ENCODE measurements at regions not wholly inside any gene's neighbourhood (a gene's known extent, or its start where the extent isn't known, plus 50 kb on each side); places are given as distances from the start of the nearest gene placed in this dataset.
"Not testable (repeated sequence)": the region's sequence is repeated elsewhere in the genome, so short reads cannot be mapped to it uniquely, and the experiment has no call there.

DNA sequence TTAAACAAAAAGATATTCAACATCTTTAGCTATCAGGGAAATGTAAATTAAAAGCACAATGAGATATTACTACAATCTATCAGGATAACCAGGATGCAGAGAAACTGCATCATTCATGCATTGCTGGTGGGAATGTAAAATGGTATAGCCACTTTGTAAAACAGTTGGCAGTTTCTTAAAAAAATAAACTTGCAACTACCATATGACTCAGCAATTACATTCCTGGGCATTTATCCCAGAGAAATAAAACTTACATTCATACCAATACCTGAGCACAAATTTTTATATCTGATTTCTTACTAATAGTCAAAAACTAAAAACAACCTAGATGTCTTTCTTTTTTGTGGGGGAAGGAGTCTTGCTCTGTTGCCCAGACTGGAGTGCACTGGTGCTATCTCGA, 190.3 kb upstream of the TAB2 start:
- no peak for DNase-seq (ENCODE audit: low read depth)

DNA sequence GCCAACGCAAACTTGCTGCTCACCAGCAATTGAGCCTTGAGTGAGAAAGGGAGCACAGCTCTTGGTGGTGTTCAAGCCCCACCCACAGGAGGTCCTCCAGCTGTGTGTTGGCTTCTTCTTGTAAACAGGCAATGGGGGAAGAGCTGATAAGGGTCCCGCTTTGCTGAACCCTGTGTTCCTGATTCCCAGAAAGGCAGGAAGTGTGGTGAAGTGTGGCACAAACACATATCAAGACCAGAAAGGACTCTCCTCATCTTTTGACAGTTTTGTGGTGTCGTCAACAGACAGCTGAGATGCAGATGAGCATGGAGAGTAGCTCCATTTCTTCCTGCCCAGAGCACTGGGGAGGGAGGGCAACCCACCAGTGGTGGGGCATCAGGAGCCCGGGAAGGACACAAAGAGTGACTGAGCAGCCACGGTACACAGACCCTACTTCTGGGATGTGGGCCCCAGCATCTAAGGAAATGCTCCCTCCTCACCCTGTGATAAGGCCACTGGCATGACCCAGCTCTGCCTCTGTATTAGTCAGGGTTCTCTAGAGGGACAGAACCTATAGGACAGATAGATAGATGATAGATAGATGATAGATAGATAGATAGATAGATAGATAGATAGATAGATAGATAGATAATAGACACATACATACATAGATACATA, 188.9 kb upstream of the TAB2 start:
- DNase-seq (ENCODE audit: low read depth) = no peak

DNA sequence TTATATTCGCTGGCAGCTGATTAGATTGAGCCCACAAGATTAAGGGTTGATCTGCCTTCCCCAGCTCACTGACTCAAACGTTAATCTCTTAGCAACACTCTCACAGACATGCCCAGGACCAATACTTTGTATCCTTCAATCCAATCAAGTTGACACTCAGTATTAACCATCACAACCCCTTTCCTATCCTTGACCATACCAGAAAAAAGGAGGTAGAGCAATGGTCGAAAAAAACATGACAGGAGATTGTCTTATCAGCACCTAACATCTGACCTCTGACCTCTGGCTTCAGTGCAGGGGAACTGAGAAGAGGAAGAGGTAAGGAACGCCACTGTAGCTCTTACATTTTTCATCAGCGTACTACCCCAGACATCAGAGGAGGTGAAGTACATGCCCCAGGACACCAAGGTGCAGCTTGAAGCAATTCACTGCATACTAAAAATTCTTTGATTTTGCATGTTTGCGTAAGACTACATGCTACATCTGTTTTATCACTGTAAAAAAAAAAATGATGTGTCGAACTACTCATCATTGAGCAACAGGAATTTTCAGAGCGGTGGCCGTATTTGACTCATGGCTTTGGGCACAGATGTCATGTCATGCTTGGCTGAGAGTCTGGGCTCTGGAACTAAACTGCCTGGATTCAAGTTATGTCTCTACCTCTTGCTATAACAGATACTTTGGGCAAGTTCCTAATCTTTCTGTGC, 188.0 kb upstream of the TAB2 start:
- DNase-seq (ENCODE audit: low read depth) = peak; percentile 36

DNA sequence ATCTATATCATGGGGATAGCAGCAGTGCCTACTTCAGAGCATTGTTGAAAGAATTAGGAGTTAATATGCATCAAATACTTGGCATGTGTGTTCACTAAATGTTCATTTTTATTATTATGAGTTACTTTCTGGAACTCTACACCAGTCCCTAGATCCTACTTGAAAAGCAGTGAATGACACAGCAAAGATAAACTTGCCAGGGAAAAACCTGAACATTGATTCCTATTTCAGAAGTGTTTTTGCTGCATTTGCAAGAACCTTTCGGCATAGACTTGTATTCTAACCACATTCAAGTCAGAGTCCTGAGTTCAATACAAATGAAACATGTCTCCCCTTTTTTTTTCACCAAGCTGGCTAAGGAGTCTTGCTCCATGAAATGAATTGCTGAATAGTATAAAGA, 187.4 kb upstream of the TAB2 start:
- no peak for DNase-seq (ENCODE audit: low read depth)

DNA sequence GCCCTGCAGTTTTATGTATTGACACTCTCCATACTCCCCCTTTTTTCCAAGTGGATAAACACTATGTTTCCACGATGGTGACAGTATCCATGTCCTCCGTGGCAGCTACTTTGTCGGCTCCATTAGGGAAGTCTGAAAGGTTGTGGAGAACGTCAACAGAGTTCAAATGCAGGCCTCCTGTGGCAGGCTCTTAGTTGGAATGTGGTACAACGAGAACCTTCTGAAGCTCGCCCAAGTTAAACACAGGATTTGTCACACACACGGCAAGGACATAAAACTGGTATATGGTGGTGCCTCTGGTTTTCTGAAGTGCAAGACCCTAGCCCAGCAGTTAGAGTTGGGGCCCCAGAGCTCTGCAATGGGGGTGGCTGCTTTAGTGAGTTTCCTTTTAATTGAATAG, 187.0 kb upstream of the TAB2 start:
- DNase-seq (ENCODE audit: low read depth) = no peak

DNA sequence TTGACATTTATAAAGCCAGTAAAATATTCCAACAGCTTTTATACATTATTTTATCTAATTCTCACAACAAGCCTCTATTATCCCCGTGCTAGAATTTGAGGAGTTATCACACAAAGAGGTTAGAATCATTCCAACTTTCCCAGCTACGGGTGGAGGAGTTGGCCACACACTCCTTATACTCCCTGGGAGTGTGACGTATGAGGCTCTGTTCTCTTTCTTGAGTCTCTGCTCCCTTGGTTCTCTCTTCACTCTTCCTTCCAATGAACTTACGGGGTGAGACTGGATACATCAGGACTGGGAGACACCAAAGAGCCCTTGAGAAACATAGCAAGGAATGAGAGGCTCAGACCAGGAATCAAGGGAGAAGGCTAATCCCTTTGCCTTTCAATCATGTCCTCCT, 185.6 kb upstream of the TAB2 start:
- DNase-seq (ENCODE audit: low read depth) = no peak

DNA sequence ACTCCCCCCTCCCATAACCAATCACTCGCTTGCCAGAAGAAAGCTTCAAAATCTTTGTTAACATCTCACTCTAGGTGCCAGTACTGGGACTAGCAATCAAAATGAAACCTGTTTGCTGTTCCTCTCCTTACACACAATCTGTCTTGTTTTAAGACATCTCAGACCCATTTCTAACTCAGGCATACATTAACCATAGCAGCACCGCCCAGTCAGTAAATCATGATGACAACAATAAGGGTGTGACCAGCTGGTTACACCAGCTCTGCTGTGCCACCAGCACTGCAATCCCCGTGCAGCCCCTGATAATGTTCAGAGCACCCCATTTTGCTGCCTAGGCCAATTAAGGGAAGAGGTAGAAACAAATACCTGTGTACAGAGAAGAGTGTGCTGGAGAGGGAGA, 185.2 kb upstream of the TAB2 start:
- no peak for DNase-seq (ENCODE audit: low read depth)

DNA sequence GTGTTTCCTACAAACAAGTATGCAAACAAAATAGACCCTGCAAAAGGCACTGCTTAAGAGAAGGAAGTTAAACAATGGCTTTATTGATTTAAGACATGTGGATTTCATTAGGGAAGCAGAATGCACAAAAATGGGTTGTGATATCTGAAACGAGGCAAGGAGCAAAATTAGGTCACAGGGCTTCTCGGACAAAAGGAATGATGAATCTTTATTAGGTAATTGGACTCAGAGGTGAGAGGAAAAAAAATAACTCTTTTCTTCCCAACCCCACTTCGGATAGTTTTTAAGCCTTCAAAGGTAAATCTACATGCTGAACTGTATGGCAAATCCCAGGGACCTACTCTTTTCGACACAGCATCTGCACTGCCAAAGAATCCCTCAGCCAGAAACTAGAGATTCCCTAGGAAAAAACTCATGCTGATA, 183.0 kb upstream of the TAB2 start:
- DNase-seq (ENCODE audit: low read depth) = no peak

DNA sequence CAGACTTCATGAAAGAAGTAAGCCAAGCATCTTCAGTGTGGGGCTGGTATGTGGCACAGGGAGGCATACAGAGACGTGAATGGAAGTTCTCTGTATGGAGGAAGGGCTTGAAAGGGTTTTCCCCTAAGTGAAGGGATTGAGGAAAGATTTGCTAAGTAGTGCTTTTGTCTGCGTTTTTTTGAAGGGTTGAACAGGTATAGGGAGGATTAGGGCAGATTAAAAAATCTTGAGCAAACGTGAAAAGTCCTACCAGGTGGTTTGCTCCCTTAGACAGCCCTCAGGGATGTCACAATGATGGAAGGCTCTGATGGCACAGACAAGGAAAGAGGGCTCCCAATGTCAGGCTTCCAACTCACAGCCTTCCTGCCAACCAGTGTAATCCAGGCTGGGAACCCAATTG, 181.7 kb upstream of the TAB2 start:
- DNase-seq (ENCODE audit: low read depth) = no peak

DNA sequence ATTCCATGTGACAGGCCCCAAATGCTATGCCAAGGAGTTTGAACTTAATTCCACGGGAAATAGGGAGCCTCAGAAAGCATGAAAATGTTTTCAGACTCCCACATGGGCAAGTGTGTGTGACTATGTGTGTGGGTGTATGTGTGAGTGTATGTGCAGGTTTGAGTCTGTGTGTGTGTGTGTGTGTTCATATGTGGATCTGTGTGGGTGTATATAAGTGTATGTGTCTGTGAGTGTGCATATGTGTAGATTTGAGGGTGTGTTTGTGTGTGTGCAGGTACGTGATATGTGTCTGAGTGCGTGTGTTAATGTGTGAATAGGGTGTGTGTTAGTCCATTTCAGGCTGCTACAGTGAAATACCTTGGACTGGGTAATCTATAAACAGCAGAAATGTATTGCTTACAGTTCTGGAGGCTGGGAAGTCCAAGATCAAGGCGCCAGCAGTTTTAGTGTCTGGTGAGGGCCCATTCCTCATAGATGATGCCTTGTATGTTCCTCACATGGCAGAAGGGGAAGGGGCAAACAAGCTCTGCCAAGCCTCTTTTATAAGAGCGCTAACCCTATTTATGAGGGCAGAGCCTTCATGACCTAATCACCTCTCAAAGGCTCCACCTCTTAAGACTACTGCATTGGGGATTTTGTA, 181.1 kb upstream of the TAB2 start:
- DNase-seq (ENCODE audit: low read depth) = no peak

DNA sequence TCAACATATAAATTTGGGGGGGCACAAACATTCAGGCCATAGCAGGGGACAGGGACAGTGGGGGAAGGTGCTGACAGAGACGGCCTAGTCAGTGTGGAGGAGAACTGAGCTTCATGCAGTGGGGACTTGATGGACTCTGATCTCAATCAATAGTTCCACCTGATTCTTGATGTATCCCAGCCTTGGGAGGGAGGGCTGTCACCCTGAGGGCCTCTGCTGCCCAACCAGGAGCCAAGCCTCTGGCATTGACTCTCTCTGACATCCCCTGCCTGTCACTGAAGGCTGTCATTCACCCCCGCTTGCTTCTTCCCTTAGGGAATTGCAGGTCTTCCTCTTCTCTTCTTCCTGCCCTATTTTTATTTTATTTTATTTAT, 180.6 kb upstream of the TAB2 start:
- no peak for DNase-seq (ENCODE audit: low read depth)

DNA sequence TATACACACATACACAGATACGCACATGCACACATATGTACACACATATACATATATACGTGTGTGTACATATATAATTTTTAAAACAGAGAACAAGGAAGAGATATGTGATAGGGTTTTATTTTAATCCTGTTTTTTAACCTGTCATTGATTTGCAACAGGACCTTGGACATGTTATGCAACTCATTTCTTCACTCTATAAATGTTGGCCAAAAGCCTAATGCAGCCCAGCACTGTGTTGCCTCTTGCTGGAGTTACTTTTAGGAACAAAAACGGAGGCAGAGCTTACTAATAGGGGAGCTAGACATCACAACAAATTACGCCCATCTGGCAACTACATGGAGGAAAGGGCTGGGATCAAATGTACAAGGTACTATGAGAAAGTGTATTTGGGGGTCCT, 179.9 kb upstream of the TAB2 start:
- DNase-seq (ENCODE audit: low read depth) = no peak

DNA sequence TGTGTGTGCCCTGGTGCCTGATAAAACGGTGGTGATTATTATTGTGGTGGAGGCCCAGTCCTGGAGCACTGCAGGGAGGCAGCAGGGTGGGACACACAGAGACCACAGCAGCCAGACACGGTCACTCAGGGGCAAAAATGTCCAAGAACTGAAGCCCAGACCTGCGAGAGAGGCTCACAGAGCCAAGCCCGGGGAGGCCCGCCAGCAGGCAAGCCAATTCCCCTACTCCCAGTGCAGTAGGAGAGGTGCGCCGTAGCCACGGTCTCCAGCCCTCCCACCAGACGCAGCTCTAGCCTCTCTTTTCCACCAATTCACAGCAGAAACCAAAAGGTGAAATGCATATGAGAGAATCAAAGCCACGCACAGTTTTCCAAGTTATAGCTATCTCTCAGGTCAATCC, 179.4 kb upstream of the TAB2 start:
- DNase-seq (ENCODE audit: low read depth) = no peak

DNA sequence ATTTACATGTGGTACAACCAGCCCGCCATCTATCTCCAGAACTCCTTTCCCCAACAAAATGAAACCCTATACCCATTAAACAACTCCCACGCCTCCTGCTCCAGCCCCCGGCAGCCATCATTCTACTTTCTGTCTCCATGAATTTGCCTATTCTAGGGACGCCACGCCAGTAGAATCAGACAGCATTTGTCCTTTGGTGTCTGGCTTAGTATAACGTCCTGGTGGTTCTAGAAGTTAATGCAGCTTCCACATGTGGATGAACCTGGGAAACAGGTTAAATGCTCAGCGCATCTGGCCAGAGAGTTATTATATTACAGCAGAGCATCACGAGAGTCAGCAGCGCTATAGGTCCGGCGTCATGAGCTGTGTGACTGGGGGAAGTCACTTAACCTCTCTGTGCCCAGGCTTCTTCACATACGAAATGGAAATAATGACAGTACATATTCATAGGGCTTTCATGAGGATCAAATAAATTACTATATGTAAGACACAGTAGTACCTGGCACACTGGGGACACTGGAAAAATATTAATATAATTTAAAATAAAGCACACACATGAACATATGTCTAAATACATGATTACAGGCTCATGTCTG, 178.7 kb upstream of the TAB2 start:
- DNase-seq (ENCODE audit: low read depth) = no peak

DNA sequence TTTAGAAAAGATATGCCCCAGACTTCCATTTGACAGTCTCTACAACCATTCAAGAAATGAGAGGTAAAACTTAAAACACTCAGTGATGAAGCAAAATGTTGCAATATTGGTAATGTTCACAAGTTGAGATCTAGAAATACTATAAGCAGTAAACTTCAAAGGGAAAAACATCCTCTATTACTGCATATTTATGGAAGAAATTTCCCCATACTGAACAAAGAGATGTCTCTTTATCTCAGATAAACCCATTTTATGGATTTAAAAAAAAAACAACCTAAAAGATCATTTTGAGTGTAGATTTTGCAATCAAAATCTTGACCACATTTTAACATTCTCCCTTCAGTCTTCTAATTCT, 177.8 kb upstream of the TAB2 start:
- DNase-seq (ENCODE audit: low read depth) = no peak

DNA sequence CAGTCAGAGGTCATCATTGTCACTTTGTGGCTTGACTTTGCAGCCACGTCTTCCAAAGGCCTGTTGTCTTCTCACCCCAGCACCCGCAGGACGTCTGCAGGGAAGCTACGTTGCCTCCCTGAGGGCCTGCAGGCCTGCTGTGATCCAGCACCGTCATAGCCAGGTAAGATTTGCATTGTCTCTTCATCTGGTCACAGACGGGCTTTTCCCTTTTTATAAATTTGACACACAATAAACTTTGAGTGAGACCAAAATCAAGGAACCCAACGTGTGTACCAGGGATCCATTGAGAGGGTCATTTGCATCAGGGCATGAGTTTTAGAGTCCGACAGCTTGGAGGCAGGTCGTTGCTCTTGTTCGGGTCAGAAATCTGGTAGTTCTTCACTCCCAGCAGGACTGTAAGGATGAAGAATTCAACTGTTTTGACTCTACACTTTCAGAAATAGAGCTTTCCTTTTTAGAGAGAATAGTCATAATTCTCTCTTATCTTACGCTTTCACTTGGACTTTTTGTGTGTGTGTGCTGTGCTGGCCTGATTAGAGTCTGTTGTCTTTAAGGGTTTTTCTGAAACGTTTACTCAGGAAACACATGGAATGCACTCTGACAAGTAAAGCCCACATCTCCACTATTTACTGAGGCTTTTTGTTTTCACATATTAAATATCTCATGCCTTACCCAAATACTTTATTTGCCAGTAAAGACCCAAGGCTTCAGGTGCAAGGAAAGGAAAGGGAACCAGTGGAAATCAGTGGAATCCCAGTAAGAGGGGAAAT, 177.2 kb upstream of the TAB2 start:
- DNase-seq (ENCODE audit: low read depth) = no peak

DNA sequence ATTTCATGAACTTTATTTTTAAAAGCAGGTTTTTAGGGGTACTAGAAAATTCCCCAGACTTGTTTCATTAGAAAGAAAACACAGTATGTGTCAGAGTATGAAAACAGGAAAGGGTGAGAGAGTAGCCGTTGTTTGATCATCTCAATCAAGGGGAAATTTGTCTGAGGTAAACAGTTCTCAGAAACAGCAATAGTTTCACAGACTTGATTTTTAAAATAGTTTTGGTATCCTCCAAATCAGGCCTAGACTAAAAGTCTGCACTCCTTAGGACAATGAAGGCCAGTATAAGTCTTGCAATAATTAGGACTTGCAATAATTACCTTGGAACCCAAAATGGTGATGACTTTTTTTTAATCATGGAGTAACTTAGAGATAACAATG, 176.6 kb upstream of the TAB2 start:
- no peak for DNase-seq (ENCODE audit: low read depth)

DNA sequence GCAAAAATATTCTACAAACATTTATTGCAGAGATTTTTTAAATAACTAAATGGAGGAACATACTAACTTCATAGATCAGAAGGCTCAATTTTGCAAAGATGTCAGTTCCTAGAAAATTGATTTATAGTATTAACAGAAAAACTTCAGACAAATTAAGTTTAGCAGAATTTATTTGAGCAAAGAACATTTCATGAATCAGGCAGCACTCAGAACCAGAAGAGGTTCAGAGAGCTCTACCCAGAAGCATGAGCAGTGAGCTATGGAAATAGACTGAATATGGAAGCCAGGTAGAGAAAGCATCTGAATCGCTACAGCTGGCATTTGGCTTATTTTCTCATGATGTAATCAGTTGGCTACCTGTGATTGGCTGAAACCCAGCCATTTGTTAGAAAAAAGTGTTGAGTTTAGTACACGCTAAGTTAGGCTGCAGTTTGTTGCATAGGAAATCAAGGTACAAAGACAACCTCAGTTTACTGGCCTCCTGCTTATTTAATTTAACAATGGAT, 174.5 kb upstream of the TAB2 start:
- DNase-seq (ENCODE audit: low read depth) = no peak

DNA sequence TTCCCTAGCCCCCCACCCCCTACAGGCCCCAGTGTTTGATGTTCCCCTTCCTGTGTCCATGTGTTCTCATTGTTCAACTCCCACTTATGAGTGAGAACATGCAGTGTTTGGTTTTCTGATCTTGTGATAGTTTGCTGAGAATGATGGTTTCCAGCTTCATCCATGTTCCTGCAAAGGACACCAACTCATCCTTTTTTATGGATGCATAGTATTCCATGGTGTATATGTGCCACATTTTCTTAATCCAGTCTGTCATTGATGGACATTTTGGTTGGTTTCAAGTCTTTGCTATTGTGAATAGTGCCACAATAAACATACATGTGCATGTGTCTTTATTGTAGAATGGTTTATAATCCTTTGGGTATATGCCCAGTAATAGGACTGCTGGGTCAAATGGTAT, 171.7 kb upstream of the TAB2 start:
- not testable (repeated sequence) for DNase-seq (ENCODE audit: low read depth)

DNA sequence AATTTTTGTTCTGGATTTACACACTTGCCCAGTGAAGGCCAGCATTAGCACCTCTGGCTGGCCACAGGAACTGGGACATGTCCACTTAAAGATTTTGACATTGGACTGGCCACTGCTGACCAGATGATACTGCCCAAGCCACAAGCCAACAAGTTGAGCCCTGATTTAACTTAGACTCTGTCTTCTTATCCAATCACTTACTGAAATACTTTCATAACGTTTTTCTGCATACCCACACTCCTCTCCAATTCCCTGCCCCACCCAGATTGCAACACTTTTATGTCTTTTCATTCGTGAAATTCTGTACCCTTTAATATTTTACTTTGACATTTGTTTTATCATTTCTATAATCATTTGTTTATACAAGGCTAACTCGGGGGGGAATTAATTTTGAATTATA, 170.3 kb upstream of the TAB2 start:
- no peak for DNase-seq (ENCODE audit: low read depth)

DNA sequence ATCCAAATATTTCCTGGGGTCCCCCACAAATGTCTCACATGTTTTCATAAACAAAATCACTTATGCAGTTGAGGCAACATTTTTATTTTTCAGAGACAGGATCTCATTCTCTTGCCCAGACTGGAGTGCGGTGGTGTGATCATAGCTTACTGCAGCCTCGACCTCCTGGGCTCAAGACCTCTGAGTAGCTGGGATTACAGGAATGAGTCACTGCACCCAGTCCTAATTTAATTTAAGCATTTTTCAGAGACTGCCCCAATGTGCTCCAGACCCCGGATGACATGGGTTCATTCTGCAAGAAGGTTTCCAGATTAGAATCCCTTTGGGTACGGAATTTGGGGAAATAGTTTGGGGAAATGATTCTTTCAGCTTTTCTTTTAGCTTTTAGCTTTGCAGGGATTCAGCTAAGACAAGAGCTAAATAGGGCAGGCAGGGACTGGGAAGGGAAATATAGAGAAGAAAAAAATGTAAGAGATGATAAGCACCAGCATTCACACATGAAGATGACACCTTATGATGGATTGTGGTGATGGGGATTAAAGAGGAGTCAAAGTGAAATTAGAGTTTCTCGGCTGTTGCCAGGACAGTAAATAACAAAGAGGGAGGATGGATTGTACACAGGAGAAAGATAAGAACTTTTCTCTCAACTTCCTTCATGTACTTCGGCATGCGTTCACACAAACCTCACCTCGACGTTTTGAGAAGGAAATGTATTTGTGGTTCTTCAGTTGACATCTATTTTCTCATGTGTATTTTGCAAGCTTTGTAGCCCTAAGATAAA, 169.4 kb upstream of the TAB2 start:
- DNase-seq (ENCODE audit: low read depth) = no peak

DNA sequence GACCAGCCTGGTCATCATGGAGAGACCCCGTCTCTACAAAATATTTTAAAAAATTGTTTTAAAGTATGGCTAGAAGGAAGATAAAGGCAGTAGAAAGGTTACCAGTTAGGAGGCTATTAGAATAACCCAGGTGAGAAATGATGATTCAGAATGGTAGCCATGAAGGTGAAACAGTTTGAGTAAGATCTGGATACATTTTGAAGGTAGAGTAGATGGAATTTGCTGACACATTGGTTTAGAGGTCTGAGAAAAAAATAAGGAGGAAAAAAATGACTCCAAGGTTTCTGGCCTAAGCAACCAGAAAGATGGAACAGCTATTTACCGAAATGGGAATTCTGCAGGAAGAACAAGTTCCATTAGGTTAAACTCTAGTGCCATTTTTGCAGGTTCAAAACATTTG, 167.9 kb upstream of the TAB2 start:
- no peak for DNase-seq (ENCODE audit: low read depth)

Data from stromal cell of bone marrow (primary cell).